ENCODE measurements at regions not wholly inside any gene's neighbourhood (a gene's known extent, or its start where the extent isn't known, plus 50 kb on each side); places are given as distances from the start of the nearest gene placed in this dataset.

- no peak for TF ChIP-seq TAF1 (IDR thresholded peaks at IDR 0.05; ENCODE audit: borderline replicate concordance, low read depth, low read length)
- no peak for TF ChIP-seq USF1 (IDR thresholded peaks at IDR 0.05; ENCODE audit: borderline replicate concordance, low read depth)
- no peak for TF ChIP-seq CTCF (IDR thresholded peaks at IDR 0.05)
- TF ChIP-seq CHD2 (IDR thresholded peaks at IDR 0.05; ENCODE audit: low read length, partially characterized antibody) = no peak
- no peak for TF ChIP-seq GABPA (IDR thresholded peaks at IDR 0.05; ENCODE audit: low read depth)
- no peak for TF ChIP-seq JUND (IDR thresholded peaks at IDR 0.05)
- no peak for TF ChIP-seq REST (IDR thresholded peaks at IDR 0.05; ENCODE audit: low read depth, low read length)
- TF ChIP-seq YY1 (IDR thresholded peaks at IDR 0.05; ENCODE audit: low read depth) = no peak
- no peak for TF ChIP-seq NFIC (IDR thresholded peaks at IDR 0.05; ENCODE audit: borderline replicate concordance)
- TF ChIP-seq POLR2AphosphoS5 (IDR thresholded peaks at IDR 0.05; ENCODE audit: low read depth, low read length) = no peak
- no peak for TF ChIP-seq SIN3A (IDR thresholded peaks at IDR 0.05; ENCODE audit: borderline replicate concordance, low read depth, low read length)
- no peak for TF ChIP-seq RAD21 (IDR thresholded peaks at IDR 0.05; ENCODE audit: low read length)
- TF ChIP-seq SMC3 (IDR thresholded peaks at IDR 0.05; ENCODE audit: low read depth, low read length) = no peak
Measured at GRCh38 chr7:42761486-42761885, 150.4 kb downstream of the C7orf25 start.

Measured in SK-N-SH (cell line).